ENCODE measurements at regions not wholly inside any gene's neighbourhood (a gene's known extent, or its start where the extent isn't known, plus 50 kb on each side); places are given as distances from the start of the nearest gene placed in this dataset.
"Not testable (repeated sequence)": the region's sequence is repeated elsewhere in the genome, so short reads cannot be mapped to it uniquely, and the experiment has no call there.

GRCh38 chr6:56838016-56838555, 116.8 kb upstream of the BEND6 start:
- DNase-seq, result no peak

GRCh38 chr6:56837322-56837894, 117.5 kb upstream of the BEND6 start:
- no peak for DNase-seq

GRCh38 chr6:56835612-56836011, 119.3 kb upstream of the BEND6 start:
- DNase-seq, result no peak

- no peak for DNase-seq
Observed at GRCh38 chr6:56833873-56834272, 121.0 kb upstream of the BEND6 start.

- no peak for DNase-seq
Observed at GRCh38 chr6:56833127-56833791, 121.6 kb upstream of the BEND6 start.

GRCh38 chr6:56832225-56832624, 122.7 kb upstream of the BEND6 start:
- DNase-seq, result no peak

- no peak for DNase-seq
Observed at GRCh38 chr6:56831334-56831733, 123.6 kb upstream of the BEND6 start.

- no peak for DNase-seq
Observed at GRCh38 chr6:56827908-56828649, 126.8 kb upstream of the BEND6 start.

GRCh38 chr6:56824431-56824830, 130.5 kb upstream of the BEND6 start:
- not testable (repeated sequence) for DNase-seq

GRCh38 chr6:56821005-56821432, 133.9 kb upstream of the BEND6 start:
- DNase-seq, result no peak

GRCh38 chr6:56820060-56820459, 134.8 kb upstream of the BEND6 start:
- no peak for DNase-seq

GRCh38 chr6:56819604-56820003, 135.3 kb upstream of the BEND6 start:
- DNase-seq, result no peak

- DNase-seq, result no peak
Observed at GRCh38 chr6:56816370-56816769, 138.5 kb upstream of the BEND6 start.

- DNase-seq, result no peak
Observed at GRCh38 chr6:56815436-56815835, 139.5 kb upstream of the BEND6 start.

- no peak for DNase-seq
Observed at GRCh38 chr6:56814802-56815201, 140.1 kb upstream of the BEND6 start.

GRCh38 chr6:56814308-56814707, 140.6 kb upstream of the BEND6 start:
- no peak for DNase-seq

GRCh38 chr6:56812851-56813250, 142.1 kb upstream of the BEND6 start:
- not testable (repeated sequence) for DNase-seq

GRCh38 chr6:56808871-56809359, 146.0 kb upstream of the BEND6 start:
- no peak for DNase-seq

GRCh38 chr6:56807989-56808337, 146.9 kb upstream of the BEND6 start:
- DNase-seq, result no peak

- DNase-seq, result no peak
Observed at GRCh38 chr6:56807326-56807988, 147.4 kb upstream of the BEND6 start.

- DNase-seq, result no peak
Observed at GRCh38 chr6:56806368-56806767, 148.5 kb upstream of the BEND6 start.

GRCh38 chr6:56804996-56805395, 149.9 kb upstream of the BEND6 start:
- no peak for DNase-seq

- DNase-seq, result no peak
Observed at GRCh38 chr6:56803594-56803993, 151.3 kb upstream of the BEND6 start.

All from bone marrow (tissue), 2 donors.